HG03064 (cell line): ENCODE measurements at regions not wholly inside any gene's neighbourhood (a gene's known extent, or its start where the extent isn't known, plus 50 kb on each side); places are given as distances from the start of the nearest gene placed in this dataset.

Experiments used
- ATAC-seq: cut with Tn5 transposase; IDR thresholded peaks from one replicate; pipeline ENCODE4 v1.9.1; 2021; ENCODE audit warnings: low read depth; ENCODE audit not compliant: unreplicated experiment

- ATAC-seq = no peak
Observed at GRCh38 chr7:85619236-85619635, 432.4 kb upstream of the SEMA3D start.

- ATAC-seq = no peak
Observed at GRCh38 chr7:85614684-85615083, 427.8 kb upstream of the SEMA3D start.

- no peak for ATAC-seq
Observed at GRCh38 chr7:85612514-85612913, 425.7 kb upstream of the SEMA3D start.

- no peak for ATAC-seq
Observed at GRCh38 chr7:85608804-85609203, 421.9 kb upstream of the SEMA3D start.

- no peak for ATAC-seq
Observed at GRCh38 chr7:85602196-85602595, 415.3 kb upstream of the SEMA3D start.

- no peak for ATAC-seq
Observed at GRCh38 chr7:85600395-85600794, 413.5 kb upstream of the SEMA3D start.

- ATAC-seq = no peak
Observed at GRCh38 chr7:85596827-85597226, 410.0 kb upstream of the SEMA3D start.

- ATAC-seq = no peak
Observed at GRCh38 chr7:85595750-85596178, 408.9 kb upstream of the SEMA3D start.

- no peak for ATAC-seq
Observed at GRCh38 chr7:85593355-85593754, 406.5 kb upstream of the SEMA3D start.

- no peak for ATAC-seq
Observed at GRCh38 chr7:85587785-85588184, 400.9 kb upstream of the SEMA3D start.

GRCh38 chr7:85586091-85586490 is 399.2 kb upstream of the SEMA3D start:
- ATAC-seq = no peak

GRCh38 chr7:85583131-85583953 is 396.5 kb upstream of the SEMA3D start:
- no peak for ATAC-seq

GRCh38 chr7:85573844-85574243 is 387.0 kb upstream of the SEMA3D start:
- ATAC-seq = no peak

- no peak for ATAC-seq
Observed at GRCh38 chr7:85573346-85573745, 386.5 kb upstream of the SEMA3D start.

GRCh38 chr7:85570898-85571297 is 384.0 kb upstream of the SEMA3D start:
- no peak for ATAC-seq

- no peak for ATAC-seq
Observed at GRCh38 chr7:85567983-85568382, 381.1 kb upstream of the SEMA3D start.

GRCh38 chr7:85566095-85566794 is 379.4 kb upstream of the SEMA3D start:
- no peak for ATAC-seq

- ATAC-seq = no peak
Observed at GRCh38 chr7:85565276-85565675, 378.4 kb upstream of the SEMA3D start.

- no peak for ATAC-seq
Observed at GRCh38 chr7:85564861-85565260, 378.0 kb upstream of the SEMA3D start.

- ATAC-seq = no peak
Observed at GRCh38 chr7:85561706-85562105, 374.9 kb upstream of the SEMA3D start.

GRCh38 chr7:85554236-85555178 is 367.7 kb upstream of the SEMA3D start:
- ATAC-seq = no peak
